ENCODE measurements at regions not wholly inside any gene's neighbourhood (a gene's known extent, or its start where the extent isn't known, plus 50 kb on each side); places are given as distances from the start of the nearest gene placed in this dataset.
"Not testable (repeated sequence)": the region's sequence is repeated elsewhere in the genome, so short reads cannot be mapped to it uniquely, and the experiment has no call there.

DNA sequence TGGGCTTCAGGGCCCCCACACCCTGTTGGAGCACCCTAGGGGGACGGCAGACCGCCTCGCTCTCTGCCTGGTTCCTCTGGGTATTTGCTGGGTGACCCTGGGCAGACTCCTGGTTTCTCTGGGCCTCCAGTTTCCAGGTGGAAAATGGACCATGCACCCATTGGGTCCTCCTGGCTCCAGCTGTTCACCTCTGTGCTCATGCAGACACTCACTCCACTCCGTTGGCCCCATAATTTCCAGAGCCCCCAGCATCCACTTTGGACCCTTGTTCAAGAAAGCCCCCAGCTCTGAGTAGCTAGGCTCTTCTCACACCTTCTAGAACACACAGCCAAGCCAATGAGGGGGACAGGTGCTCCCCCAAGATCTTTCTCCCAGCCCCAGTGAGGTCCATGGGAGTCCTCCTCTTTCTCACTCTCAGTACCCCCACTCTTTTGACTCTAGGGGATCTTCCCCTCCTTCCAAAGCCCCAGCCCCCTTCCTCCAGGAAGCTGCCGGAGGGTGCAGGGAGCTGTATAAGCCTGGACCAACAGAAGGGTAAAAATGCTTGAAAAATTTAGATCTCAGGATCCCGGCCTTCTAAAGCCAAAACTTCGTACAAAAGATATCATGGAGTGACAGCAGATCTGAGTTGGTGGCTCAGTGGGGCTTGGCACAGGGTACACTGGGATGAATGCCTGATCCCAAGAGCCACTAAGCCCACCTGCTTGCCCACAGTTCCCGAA lies 174.8 kb upstream of the RTL1 start:
- no peak for DNase-seq

GRCh38 chr14:101078892-101079221 lies 175.3 kb upstream of the RTL1 start:
- no peak for DNase-seq

DNA sequence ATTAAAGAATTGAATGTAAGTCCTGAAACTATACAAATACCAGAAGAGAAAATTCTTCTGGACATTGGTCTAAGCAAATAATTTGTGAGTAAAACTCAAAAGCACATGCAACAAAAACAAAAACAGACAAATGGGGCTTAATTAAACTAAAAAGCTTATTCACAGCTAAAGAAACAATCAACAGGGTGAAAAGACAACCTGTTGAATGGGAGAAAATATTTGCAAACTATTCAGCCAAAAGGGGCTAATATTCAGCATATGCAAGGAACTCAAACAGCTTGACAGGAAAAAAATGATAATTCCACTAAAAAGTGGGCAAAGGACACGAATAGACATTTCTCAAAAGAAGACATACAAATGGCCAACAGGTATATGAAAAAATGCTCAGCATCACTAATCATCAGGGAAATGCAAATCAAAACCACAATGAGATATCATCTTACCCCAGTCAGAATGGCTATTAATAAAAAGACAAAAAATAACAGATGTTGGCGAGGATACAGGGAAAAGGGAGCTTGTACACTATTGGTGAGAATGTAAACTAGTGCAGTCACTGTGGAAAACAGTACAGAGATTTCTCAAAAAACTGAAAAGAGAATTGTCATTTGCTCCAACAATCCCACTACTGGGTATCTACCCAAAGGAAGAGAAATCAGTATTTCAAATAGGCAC lies 177.5 kb upstream of the RTL1 start:
- DNase-seq: no peak

- DNase-seq: no peak
Measured at GRCh38 chr14:101082036-101082435, 178.5 kb upstream of the RTL1 start.

GRCh38 chr14:101082436-101083384 lies 179.2 kb upstream of the RTL1 start:
- no peak for DNase-seq

- DNase-seq: no peak
Measured at GRCh38 chr14:101083564-101084435, 180.3 kb upstream of the RTL1 start.

GRCh38 chr14:101084436-101084826 lies 180.9 kb upstream of the RTL1 start:
- no peak for DNase-seq

GRCh38 chr14:101086926-101087325 lies 183.4 kb upstream of the RTL1 start:
- no peak for DNase-seq

GRCh38 chr14:101087614-101088394 lies 184.3 kb upstream of the RTL1 start:
- DNase-seq: no peak

GRCh38 chr14:101088395-101088667 lies 184.8 kb upstream of the RTL1 start:
- DNase-seq: no peak

- DNase-seq: no peak
Measured at GRCh38 chr14:101088714-101089113, 185.2 kb upstream of the RTL1 start.

DNA sequence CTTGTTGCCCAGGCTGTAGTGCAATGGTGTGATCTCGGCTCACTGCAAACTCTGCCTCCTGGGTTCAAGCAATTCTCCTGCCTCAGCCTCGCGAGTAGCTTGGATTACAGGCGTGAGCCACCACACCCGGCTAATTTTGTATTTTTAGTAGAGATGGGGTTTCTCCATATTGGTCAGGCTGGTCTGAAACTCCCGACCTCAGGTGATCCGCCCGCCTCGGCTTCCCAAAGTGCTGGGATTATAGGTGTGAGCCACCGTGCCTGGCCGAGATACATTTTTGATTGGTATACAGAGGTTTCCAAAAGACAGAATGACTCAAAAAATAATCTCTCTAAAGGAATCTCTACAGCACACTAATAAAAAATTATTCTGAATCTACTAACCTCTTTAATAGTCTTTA lies 187.0 kb upstream of the RTL1 start:
- not testable (repeated sequence) for DNase-seq

DNA sequence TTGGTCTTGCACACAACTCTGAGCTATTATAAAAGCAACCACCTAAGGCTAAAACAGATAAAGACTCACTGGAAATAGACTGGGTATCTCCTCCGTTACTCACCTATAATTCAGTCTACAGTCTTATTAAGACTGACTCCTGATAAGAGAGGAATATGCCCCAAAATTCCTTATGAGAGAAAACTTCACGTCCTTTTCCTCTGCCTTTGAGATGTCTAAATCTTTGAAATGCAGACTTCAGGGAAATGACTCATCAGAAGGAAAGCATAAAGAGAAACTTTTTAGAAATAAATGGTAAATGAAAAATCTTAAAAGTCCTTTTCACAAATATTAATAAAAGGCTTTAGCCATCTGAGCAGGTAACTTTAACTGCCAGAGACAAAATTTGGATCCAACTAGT lies 187.5 kb upstream of the RTL1 start:
- DNase-seq: no peak

DNA sequence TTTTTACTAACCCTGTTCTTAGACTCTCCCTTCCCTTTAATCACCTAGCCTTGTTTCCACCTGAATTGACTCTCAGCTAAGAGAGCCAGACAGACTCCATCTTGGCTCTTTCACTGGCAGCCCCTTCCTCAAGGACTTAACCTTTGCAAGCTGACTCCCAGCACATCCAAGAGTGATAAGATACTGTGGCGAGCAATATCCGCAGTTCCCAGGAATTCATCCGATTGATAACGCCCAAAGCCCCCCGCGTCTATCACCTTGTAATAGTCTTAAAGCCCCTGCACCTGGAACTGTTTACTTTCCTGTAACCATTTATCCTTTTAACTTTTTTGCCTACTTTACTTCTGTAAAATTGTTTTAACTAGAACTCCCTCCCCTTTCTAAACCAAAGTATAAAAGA lies 191.4 kb upstream of the RTL1 start:
- not testable (repeated sequence) for DNase-seq

DNA sequence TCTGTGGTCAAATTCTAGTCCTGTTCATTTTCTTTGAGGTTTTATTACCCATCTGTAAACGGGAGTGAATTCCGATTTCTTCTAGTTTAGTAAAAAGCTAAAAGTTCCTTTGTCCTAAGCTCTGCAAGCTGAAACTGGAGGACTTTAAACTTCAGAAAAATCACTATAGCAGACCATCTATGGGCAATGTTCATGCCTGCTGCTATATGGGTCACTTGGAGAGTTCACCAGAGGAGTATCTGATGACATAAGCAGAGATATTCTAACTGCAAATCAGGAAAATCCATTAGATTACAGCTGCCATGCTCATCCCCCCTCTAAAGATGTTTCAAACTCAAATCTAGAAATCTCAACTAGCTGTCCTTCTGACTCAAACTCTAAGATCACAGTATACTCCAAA lies 193.0 kb upstream of the RTL1 start:
- DNase-seq: no peak

DNA sequence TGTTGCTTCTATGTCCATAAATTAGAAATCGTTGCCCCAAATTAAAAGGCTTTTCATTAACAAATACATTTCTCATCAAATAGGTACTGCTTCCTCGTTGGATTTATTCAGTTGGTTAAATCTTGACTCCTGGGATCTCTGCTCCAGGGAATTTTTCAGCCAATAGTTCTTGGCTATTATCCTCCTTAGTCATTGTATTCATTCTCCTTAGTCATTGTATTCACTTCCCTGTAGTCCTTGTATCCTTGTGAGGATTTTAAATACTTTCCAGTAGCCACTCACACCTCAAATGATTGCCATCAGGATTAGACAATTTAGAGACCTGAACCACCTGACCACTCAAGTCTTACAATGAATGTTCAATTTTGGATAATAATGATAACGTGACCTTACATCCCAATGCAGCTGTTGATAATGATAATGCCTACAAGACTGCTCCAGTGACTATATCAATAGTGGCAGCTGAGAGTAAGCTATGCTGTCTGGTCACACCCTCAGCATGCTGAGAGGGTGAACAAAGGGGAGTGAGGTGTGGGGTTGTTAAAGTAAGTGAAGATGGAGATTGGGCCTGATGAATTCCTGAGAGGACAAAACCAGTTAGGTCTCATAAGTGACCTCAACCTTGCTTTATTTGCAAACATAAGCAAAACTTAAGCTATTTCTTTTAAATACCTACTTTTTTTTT lies 193.7 kb upstream of the RTL1 start:
- no peak for DNase-seq

- no peak for DNase-seq
Measured at GRCh38 chr14:101098177-101098576, 194.7 kb upstream of the RTL1 start.

GRCh38 chr14:101098641-101099040 lies 195.1 kb upstream of the RTL1 start:
- DNase-seq: no peak

GRCh38 chr14:101101456-101102056 lies 198.0 kb upstream of the RTL1 start:
- DNase-seq: no peak

DNA sequence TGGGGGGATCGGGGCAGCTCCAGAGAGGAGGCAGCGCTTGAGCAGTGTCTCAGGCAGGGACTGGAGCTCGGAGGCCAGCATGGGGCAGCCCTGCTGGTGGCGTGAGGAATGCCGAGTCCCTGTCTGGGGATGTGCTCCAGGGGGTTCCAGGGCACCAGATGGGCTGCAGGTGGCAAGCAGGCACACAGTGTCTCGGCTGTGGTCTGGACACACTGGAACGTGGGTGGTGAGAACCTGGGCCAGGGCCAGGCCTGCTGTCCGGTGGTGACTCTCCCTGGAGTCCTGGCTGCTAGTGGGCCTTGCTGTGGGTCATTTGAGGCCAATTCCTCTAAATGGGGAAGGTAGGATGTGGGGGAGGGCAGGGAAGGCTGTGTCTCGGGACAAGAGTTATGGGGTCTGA lies 199.4 kb upstream of the RTL1 start:
- no peak for DNase-seq

Data from amygdala (tissue), 56 donors.